Transverse colon (tissue), 4 donors: ENCODE measurements at regions not wholly inside any gene's neighbourhood (a gene's known extent, or its start where the extent isn't known, plus 50 kb on each side); places are given as distances from the start of the nearest gene placed in this dataset.

ENCODE experiments used
- CTCF ChIP-seq, 5 experiments: fragments of 200-600 bp in 3 of 5; fragments of 450-650 bp in 2 of 5; sonication (generic) in 3 of 5; IDR thresholded peaks; 1 replicate in 2 of 5; 2 replicates in 3 of 5; pipeline ENCODE4 v1.5.1; 2016 to 2017; ENCODE audit warnings: antibody characterized with exemption in 5 of 5, inconsistent platforms in 3 of 5, mild to moderate bottlenecking in 2 of 5, moderate library complexity in 1 of 5
- POLR2AphosphoS5 ChIP-seq, 3 donors: sonication (generic); formaldehyde crosslinking; IDR thresholded peaks; one replicate each; pipeline ENCODE4 v1.6.1; 2016; ENCODE audit warnings: antibody characterized with exemption in 3 of 3

- TF ChIP-seq CTCF (IDR thresholded peaks at IDR 0.05) (no peak), POLR2AphosphoS5 (IDR thresholded peaks at IDR 0.05) (no peak)
Observed at GRCh38 chr5:162392336-162392735, 324.8 kb downstream of the GABRG2 start.
